ENCODE measurements at regions not wholly inside any gene's neighbourhood (a gene's known extent, or its start where the extent isn't known, plus 50 kb on each side); places are given as distances from the start of the nearest gene placed in this dataset.

DNA sequence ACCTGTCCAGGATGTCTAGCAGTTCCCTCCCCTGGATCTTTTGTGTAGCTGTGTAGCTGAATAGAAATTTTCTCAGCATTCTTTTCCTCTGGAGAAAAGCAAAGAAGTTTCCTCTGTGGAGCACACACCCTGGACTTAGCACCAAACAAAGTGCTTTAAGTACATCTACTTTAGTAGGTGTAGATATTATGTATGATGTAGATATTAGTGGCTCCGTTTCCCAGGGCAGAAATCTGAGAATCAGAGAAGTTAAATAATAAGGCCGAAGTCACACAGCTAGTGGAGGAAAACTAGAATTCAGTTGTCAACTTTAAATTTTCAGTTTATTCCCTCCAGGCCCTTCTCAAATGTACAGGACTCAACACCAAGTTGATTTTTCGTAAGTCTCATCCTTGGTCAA is 401.7 kb upstream of the NR2F2 start:
- H3K4me2 ChIP-seq (ENCODE audit: low read depth, low read length), result no peak overlapping the region
- H2AFZ ChIP-seq (ENCODE audit: low read length), result no peak overlapping the region
- TF ChIP-seq ZNF530 (CRISPR knock-in tag; IDR thresholded peaks at IDR 0.05; ENCODE audit: low read depth), result no peak
- no peak for TF ChIP-seq GATAD2A (CRISPR knock-in tag; IDR thresholded peaks at IDR 0.05)
- TF ChIP-seq, protein P1, sequence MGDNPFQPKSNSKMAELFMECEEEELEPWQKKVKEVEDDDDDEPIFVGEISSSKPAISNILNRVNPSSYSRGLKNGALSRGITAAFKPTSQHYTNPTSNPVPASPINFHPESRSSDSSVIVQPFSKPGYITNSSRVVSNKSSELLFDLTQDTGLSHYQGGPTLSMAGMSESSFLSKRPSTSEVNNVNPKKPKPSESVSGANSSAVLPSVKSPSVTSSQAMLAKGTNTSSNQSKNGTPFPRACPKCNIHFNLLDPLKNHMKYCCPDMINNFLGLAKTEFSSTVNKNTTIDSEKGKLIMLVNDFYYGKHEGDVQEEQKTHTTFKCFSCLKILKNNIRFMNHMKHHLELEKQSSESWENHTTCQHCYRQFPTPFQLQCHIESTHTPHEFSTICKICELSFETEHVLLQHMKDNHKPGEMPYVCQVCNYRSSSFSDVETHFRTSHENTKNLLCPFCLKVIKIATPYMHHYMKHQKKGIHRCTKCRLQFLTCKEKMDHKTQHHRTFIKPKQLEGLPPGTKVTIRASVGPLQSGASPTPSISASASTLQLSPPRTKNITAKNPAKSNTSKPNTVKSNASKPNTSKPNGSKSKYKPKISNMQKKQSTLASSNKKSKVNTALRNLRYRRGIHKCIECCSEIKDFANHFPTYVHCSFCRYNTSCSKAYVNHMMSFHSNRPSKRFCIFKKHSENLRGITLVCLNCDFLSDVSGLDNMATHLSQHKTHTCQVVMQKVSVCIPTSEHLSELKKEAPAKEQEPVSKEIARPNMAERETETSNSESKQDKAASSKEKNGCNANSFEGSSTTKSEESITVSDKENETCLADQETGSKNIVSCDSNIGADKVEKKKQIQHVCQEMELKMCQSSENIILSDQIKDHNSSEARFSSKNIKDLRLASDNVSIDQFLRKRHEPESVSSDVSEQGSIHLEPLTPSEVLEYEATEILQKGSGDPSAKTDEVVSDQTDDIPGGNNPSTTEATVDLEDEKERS (CRISPR knock-in tag; IDR thresholded peaks at IDR 0.05), result no peak
- in situ Hi-C loops (cut with HindIII; ENCODE audit: extremely low pct_ligation_motif_present, low pct_unique_long_range_greater_than_20kb) (no loop called here), intact Hi-C loops (cut with micrococcal nuclease; ENCODE audit: unreplicated experiment) (no loop called here)
- H3K9me3 ChIP-seq (ENCODE audit: low read length), result no peaks in the 10 kb centered on the region
- WGBS (ENCODE audit: low lambda C conversion rate), result 40% methylated on average over 3 of the region's 3 CpGs
- no peaks in the 10 kb centered on the region for H3K79me2 ChIP-seq (ENCODE audit: insufficient read depth, low read length)
- FAIRE-seq (no peak), DNase-seq (ENCODE audit: low spot score) (no peak), ATAC-seq (no peak)
- BruUV-seq (replicated peaks), result no TSS peak
- no peak overlapping the region for H3K9ac ChIP-seq (ENCODE audit: insufficient read depth, low read depth, low read length)
- H3K36me3 ChIP-seq (replicated peaks in 1 of 2; ENCODE audit: control insufficient read depth in 1 of 2, insufficient read depth in 2 of 2, low read length in 2 of 2), result no peaks in the 10 kb centered on the region
- H3K4me3 ChIP-seq (replicated peaks in 1 of 3; ENCODE audit: insufficient read depth in 1 of 3, low read depth in 2 of 3, low read length in 3 of 3), result no peak overlapping the region
- no peak overlapping the region for H3K27ac ChIP-seq (ENCODE audit: extremely low read length, insufficient read depth, low read length)
- no peaks in the 10 kb centered on the region for H3K27me3 ChIP-seq (ENCODE audit: control insufficient read depth in 1 of 2, insufficient read depth in 2 of 2, low read length in 2 of 2)
- POLR2A ChIA-PET, result no interaction called here
- no peaks in the 10 kb centered on the region for H4K20me1 ChIP-seq (ENCODE audit: insufficient read depth, low read length)
- CTCF ChIA-PET (ENCODE audit: low intra/inter-chr PET ratio, low total read pairs), result no interaction called here
- peaks cover 4% of the 10 kb centered on the region; the same call in 1 of the 2 replicates for H3K4me1 ChIP-seq (ENCODE audit: insufficient read depth, low read length)

DNA sequence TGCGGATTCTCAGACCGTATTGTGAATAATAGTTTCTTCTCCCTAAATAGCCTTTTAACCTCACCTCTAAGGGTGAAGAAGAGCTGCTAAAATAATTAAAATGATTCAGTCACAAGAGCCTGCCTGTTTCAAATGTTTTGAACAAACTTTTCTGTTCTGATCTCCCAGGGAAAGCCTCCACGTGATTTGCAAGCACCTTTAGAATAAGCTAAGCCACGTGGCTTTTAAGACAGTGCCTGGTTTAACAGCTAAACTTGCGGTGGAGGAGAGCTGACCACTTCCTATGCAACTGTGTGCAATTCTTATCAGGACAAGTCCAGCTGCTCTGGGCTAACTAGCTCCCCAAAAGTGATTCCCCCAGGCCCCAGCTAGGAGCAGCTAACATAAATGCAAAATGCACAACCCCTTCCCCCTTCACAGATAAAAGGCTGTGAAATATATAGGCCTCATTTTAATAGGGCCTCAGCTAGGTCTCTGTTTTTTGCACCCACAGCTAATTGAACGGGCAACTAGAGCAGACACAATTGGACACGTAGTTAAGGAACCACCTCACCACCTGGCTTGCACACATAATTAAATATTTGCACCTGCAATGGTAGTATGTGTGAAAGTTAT is 401.2 kb upstream of the NR2F2 start:
- DNase-seq (ENCODE audit: low spot score) (no peak), FAIRE-seq (no peak), ATAC-seq (no peak)
- no peak overlapping the region for H3K4me2 ChIP-seq (ENCODE audit: low read depth, low read length)
- H3K27ac ChIP-seq (ENCODE audit: extremely low read length, insufficient read depth, low read length), result no peak overlapping the region
- no peak overlapping the region for H2AFZ ChIP-seq (ENCODE audit: low read length)
- no peak overlapping the region for H3K9ac ChIP-seq (ENCODE audit: insufficient read depth, low read depth, low read length)
- intact Hi-C loops (cut with micrococcal nuclease; ENCODE audit: unreplicated experiment) (no loop called here), in situ Hi-C loops (cut with HindIII; ENCODE audit: extremely low pct_ligation_motif_present, low pct_unique_long_range_greater_than_20kb) (no loop called here)
- TF ChIP-seq CREM (IDR thresholded peaks at IDR 0.05) (no peak), CREM (CRISPR knock-in tag; IDR thresholded peaks at IDR 0.05) (no peak), IRF2 (CRISPR knock-in tag; IDR thresholded peaks at IDR 0.05) (no peak), ONECUT2 (CRISPR knock-in tag; IDR thresholded peaks at IDR 0.05) (no peak), MTF1 (CRISPR knock-in tag; IDR thresholded peaks at IDR 0.05) (no peak), ZNF207 (IDR thresholded peaks at IDR 0.05; ENCODE audit: borderline replicate concordance) (no peak), THAP11 (CRISPR knock-in tag; IDR thresholded peaks at IDR 0.05) (no peak)
- TF ChIP-seq, protein P2, sequence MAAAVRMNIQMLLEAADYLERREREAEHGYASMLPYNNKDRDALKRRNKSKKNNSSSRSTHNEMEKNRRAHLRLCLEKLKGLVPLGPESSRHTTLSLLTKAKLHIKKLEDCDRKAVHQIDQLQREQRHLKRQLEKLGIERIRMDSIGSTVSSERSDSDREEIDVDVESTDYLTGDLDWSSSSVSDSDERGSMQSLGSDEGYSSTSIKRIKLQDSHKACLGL (CRISPR knock-in tag; IDR thresholded peaks at IDR 0.05), result no peak
- TF ChIP-seq, protein P3, sequence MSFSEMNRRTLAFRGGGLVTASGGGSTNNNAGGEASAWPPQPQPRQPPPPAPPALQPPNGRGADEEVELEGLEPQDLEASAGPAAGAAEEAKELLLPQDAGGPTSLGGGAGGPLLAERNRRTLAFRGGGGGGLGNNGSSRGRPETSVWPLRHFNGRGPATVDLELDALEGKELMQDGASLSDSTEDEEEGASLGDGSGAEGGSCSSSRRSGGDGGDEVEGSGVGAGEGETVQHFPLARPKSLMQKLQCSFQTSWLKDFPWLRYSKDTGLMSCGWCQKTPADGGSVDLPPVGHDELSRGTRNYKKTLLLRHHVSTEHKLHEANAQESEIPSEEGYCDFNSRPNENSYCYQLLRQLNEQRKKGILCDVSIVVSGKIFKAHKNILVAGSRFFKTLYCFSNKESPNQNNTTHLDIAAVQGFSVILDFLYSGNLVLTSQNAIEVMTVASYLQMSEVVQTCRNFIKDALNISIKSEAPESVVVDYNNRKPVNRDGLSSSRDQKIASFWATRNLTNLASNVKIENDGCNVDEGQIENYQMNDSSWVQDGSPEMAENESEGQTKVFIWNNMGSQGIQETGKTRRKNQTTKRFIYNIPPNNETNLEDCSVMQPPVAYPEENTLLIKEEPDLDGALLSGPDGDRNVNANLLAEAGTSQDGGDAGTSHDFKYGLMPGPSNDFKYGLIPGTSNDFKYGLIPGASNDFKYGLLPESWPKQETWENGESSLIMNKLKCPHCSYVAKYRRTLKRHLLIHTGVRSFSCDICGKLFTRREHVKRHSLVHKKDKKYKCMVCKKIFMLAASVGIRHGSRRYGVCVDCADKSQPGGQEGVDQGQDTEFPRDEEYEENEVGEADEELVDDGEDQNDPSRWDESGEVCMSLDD (CRISPR knock-in tag; IDR thresholded peaks at IDR 0.05; ENCODE audit: borderline replicate concordance), result no peak
- CTCF ChIA-PET (ENCODE audit: low intra/inter-chr PET ratio, low total read pairs), result no interaction called here
- H3K36me3 ChIP-seq (replicated peaks in 1 of 2; ENCODE audit: control insufficient read depth in 1 of 2, insufficient read depth in 2 of 2, low read length in 2 of 2), result no peaks in the 10 kb centered on the region
- BruUV-seq (replicated peaks), result no TSS peak
- no peaks in the 10 kb centered on the region for H3K9me3 ChIP-seq (ENCODE audit: low read length)
- no peak overlapping the region for H3K4me3 ChIP-seq (replicated peaks in 1 of 3; ENCODE audit: insufficient read depth in 1 of 3, low read depth in 2 of 3, low read length in 3 of 3)
- no peaks in the 10 kb centered on the region for H3K4me1 ChIP-seq (ENCODE audit: insufficient read depth, low read length)
- H3K79me2 ChIP-seq (ENCODE audit: insufficient read depth, low read length), result no peaks in the 10 kb centered on the region
- H3K27me3 ChIP-seq (ENCODE audit: control insufficient read depth in 1 of 2, insufficient read depth in 2 of 2, low read length in 2 of 2), result no peaks in the 10 kb centered on the region
- 30% methylated on average over 7 of the region's 7 CpGs for WGBS (ENCODE audit: low lambda C conversion rate)
- POLR2A ChIA-PET, result no interaction called here
- H4K20me1 ChIP-seq (ENCODE audit: insufficient read depth, low read length), result no peaks in the 10 kb centered on the region
